ENCODE measurements at regions not wholly inside any gene's neighbourhood (a gene's known extent, or its start where the extent isn't known, plus 50 kb on each side); places are given as distances from the start of the nearest gene placed in this dataset.

DNA sequence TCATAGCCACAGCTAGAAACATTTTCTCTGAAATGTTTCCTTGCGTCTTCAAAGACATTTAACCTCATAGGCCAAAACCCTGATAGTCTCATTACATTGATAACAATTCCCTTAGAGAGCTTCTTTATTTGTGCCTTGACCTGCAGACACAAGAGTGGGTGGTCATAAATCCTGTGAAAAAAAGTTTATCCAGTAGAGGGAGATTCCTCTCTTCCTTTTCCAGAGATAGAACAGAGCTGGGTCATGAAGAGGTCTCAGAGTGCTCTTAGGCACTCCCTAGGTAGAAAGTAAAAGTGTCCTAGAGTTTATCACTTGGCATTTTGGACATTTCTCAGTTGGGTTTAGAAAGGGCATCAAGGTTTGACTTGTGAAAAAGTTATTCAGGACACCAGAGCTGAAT is 426.1 kb downstream of the NUF2 start:
- DNase-seq, result no peak

GRCh38 chr1:163758977-163759670 is 437.4 kb downstream of the NUF2 start:
- DNase-seq, result no peak

DNA sequence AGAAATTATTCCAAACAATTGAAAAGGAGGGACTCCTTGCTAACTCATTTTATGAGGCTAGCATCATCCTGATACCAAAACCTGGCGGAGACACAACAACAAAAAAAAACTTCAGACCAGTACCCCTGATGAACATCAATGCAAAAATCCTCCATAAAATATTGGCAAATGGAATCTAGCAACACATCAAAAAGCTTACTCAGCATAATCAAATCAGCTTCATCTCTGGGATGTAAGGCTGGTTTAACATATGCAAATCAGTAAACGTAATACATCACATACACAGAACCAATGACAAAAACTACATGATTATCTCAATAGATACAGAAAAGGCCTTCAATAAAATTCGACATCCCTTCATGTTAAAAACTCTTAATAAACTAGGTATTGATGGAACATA is 440.1 kb downstream of the NUF2 start:
- no peak for DNase-seq

GRCh38 chr1:163766257-163766918 is 444.6 kb downstream of the NUF2 start:
- DNase-seq, result no peak

- DNase-seq, result no peak
Measured at GRCh38 chr1:163768576-163768975, 446.8 kb downstream of the NUF2 start.

GRCh38 chr1:163770265-163770664 is 448.5 kb downstream of the NUF2 start:
- DNase-seq, result no peak

DNA sequence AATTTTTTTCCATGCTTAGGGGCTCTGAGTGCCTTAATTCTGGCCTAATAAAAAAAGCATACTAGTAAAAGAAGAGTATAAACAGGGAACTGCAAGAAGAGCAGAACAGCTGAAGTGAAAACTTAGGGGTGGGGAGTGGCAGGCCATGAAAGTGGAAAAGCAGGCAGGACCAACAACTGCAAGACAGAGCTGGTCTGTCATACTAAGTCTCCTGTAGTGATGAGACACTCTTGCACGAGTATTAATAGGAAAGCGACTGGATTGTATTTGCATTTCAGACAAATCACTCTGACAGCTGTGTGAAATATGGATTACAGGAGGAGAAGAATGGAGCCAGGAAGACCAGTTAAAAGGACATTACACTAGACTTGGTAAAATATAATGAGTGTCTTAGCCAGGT is 449.9 kb downstream of the NUF2 start:
- no peak for DNase-seq

DNA sequence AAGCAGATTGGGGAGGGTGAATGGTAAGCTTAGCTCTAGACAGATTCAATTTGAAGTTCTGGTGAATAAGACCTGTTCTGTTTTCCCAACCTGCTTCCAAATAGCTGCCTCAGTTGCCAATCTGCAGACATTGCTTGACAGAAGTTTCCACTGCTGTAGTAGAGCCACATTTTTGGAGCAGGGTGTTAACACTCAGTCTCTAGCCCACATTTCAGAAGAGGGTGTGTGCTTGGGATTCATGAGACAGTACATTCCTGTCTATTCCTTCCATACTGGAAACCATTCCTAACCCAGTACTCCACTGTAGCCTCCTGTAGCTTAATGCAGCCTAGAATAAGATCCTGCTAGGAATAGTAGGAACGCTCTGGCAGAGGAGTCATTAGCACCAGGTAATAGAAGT is 450.5 kb downstream of the NUF2 start:
- no peak for DNase-seq

- no peak for DNase-seq
Measured at GRCh38 chr1:163773396-163773795, 451.6 kb downstream of the NUF2 start.

DNA sequence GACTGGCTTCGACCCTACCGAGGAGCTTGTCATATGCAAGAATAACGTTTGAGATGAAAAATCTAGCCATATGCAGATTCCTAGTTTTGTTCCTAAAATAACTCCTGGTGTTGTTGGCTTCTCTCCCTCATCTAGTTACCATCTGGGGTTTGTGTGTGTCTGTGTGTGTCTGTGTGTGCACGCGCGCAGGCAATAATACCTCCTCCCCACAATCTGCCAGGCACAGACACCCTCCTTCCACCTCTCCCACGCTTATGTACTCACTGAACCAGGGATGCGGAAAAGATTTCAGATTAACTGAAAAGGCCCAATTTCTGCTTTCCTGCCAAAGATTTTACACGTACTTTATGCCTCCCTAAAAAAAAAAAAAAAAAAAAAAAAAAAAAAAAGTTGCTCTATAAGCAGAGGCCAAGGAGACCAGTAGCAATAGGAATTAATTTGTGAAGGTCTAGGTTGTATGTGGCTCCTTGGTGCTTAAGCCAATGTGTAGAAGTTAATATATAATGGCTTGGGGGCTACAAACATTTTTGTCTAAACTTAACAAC is 452.7 kb downstream of the NUF2 start:
- no peak for DNase-seq

- DNase-seq, result no peak
Measured at GRCh38 chr1:163774978-163775620, 453.3 kb downstream of the NUF2 start.

- DNase-seq, result no peak
Measured at GRCh38 chr1:163777205-163777604, 455.5 kb downstream of the NUF2 start.

- no peak for DNase-seq
Measured at GRCh38 chr1:163781146-163781545, 459.4 kb downstream of the NUF2 start.

- DNase-seq, result no peak
Measured at GRCh38 chr1:163785868-163786405, 464.2 kb downstream of the NUF2 start.

- no peak for DNase-seq
Measured at GRCh38 chr1:163789911-163790310, 468.2 kb downstream of the NUF2 start.

- DNase-seq, result no peak
Measured at GRCh38 chr1:163794551-163794950, 472.8 kb downstream of the NUF2 start.

GRCh38 chr1:163796394-163796821 is 474.7 kb downstream of the NUF2 start:
- no peak for DNase-seq

- DNase-seq, result no peak
Measured at GRCh38 chr1:163797816-163798215, 476.1 kb downstream of the NUF2 start.

DNA sequence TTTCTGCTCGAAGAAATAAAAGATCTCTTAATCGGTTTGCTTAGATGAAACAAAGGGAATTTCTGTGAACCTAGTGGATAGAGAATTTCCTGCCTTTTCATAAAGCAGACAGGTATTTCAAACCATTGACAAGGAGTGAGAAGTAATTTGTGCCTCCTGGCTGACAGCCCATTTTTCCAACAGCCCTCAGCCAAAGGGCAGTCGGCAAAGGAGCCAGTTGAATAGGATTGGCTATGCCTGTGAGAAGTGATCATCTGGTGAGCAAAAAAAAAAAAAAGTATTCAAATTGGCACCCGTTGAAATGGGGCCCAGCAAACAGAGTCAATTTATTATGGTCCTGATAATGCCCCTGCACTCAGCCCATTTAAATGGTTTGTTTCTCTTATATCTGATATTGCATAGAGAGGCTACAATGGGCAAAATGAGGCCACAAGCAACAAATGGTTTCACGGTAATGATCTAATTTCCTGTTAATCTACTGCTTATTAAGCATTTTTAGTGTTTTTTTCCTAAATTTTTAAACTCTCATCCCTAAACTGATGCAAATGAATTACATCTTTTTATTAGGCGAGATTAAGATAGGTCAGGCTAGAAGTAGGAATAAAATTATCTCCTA is 477.5 kb downstream of the NUF2 start:
- DNase-seq, result no peak

- DNase-seq, result no peak
Measured at GRCh38 chr1:163807331-163808049, 485.7 kb downstream of the NUF2 start.

DNA sequence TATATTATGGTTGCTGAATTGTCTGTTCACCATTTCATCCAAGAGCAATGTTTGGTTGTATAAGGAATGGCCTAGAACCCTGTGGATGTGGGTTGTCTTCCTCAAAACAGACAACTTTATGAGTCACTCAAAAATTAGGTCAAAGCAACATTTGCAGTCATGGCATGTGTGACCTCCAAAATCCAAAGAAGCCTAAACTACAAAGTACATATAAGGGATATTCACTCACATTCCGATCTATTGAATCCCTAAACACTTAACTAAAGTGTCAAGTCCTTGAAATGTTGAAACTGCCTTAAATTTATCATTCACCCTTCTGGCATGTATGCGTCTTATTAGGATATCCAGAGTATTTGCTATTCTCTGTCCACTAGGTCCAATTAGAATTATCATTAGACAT is 491.5 kb downstream of the NUF2 start:
- no peak for DNase-seq

DNA sequence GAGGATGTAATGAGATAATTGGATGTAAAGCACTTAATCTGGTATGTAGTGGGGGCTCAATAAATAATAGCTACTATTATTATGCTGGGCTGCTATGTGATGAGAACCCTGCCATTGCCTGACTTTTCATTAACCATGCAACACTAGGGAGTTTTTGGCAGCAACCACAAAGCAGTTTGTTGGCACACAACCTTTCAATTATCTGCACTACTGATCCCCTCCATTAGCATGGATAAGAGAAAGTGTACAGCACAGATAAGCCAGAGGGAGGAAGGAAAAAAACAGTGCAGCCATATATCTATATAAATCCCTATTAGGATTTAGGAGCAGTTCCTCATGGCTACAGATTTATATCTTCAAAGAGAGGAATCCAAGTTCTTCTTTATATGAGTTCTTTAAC is 498.5 kb downstream of the NUF2 start:
- DNase-seq, result no peak

Data from skin of body (tissue), 1 donor.